ENCODE measurements at regions not wholly inside any gene's neighbourhood (a gene's known extent, or its start where the extent isn't known, plus 50 kb on each side); places are given as distances from the start of the nearest gene placed in this dataset.

- no peak for TF ChIP-seq EP300 (IDR thresholded peaks at IDR 0.05)
- TF ChIP-seq CTCF (IDR thresholded peaks at IDR 0.05): no peak
These were observed 124.3 kb upstream of the BCL9 start for GRCh38 chr1:147417024-147417423.

Measured in upper lobe of left lung (tissue), 4 donors.